HCT116 (cell line): ENCODE measurements at regions not wholly inside any gene's neighbourhood (a gene's known extent, or its start where the extent isn't known, plus 50 kb on each side); places are given as distances from the start of the nearest gene placed in this dataset.

Source experiments
- ATAC-seq: fragments of 200-7000 bp; cut with Tn5 transposase; 2 replicates; pipeline ENCODE4 v1.9.1; 2020; ENCODE audit warnings: mild to moderate bottlenecking, moderate library complexity
- BruUV-seq: library from RNA; stranded (reverse); fragments of 400-500 nt; replicated peaks from 2 replicates; lab custom pipeline; 2021; lab: Mats Ljungman, UMichigan
- CTCF ChIA-PET: fragments of 300-600 bp; sonication (Branson Sonifier 250); formaldehyde crosslinking; loops from one replicate; lab custom pipeline; 2021; ENCODE audit warnings: antibody characterized with exemption; lab: Charles Lee
- POLR2A ChIA-PET: fragments of 300-600, 350-600 bp; sonication (Branson Sonifier 250); formaldehyde crosslinking; loops from one replicate; lab custom pipeline; 2021; ENCODE audit warnings: antibody characterized with exemption; lab: Charles Lee
- RAD21 ChIA-PET, 2 experiments: fragments of 300-600 bp; sonication (Branson Sonifier 250); formaldehyde crosslinking; loops; one replicate each; lab custom pipeline; 2023; ENCODE audit warnings: low total read pairs in 2 of 2; ENCODE audit not compliant: uncharacterized antibody in 2 of 2, unreplicated experiment in 2 of 2, low non-redundant PET in 1 of 2; lab: Charles Lee
- DNase-seq: peaks from one replicate; pipeline ENCODE4 v3.0.0-alpha.2; 2010; ENCODE audit warnings: low read depth, low spot score
- H2AFZ ChIP-seq: fragments of 200-600 bp; shearing (Covaris generic), sonication (generic); 2 replicates; pipeline ENCODE4 v1.6.1; 2017; ENCODE audit warnings: low read depth, mixed run types, mixed read lengths, antibody characterized with exemption, low read length; ENCODE audit not compliant: poor library complexity, severe bottlenecking
- H3K27ac ChIP-seq: 2 replicates; pipeline ENCODE4 v1.5.1; 2012; ENCODE audit warnings: low read depth, low read length
- H3K27me3 ChIP-seq: fragments of 200-600 bp; sonication (generic); 2 replicates; pipeline ENCODE4 v1.6.1; 2016; ENCODE audit warnings: mixed run types, low read length, mixed read lengths; ENCODE audit not compliant: insufficient read depth
- H3K36me3 ChIP-seq, 2 experiments: fragments of 200-500 bp in 1 of 2; fragments of 200-600 bp in 1 of 2; sonication (Bioruptor generic) in 1 of 2; sonication (generic) in 1 of 2; 2 replicates each; pipeline versions ENCODE4 v1.5.1 to v1.6.1; 2014 to 2016; ENCODE audit warnings: low read length in 2 of 2, inconsistent platforms in 1 of 2, mixed read lengths in 1 of 2, mixed run types in 1 of 2; ENCODE audit not compliant: insufficient read depth in 2 of 2, control insufficient read depth in 1 of 2
- H3K4me1 ChIP-seq, 2 experiments: fragments of 200-600 bp in 1 of 2; sonication (generic) in 1 of 2; 2 replicates each; pipeline versions ENCODE4 v1.5.1 to v1.6.1; 2012 to 2017; ENCODE audit warnings: low read length in 2 of 2, inconsistent platforms in 1 of 2, mild to moderate bottlenecking in 1 of 2, mixed read lengths in 1 of 2, mixed run types in 1 of 2, moderate library complexity in 1 of 2; ENCODE audit not compliant: insufficient read depth in 2 of 2, control insufficient read depth in 1 of 2
- H3K4me2 ChIP-seq: fragments of 200-600 bp; sonication (generic); 2 replicates; pipeline ENCODE4 v1.6.1; 2017; ENCODE audit warnings: mixed run types, low read length, mixed read lengths
- H3K4me3 ChIP-seq, 2 experiments: fragments of 200-600 bp in 1 of 2; sonication (generic) in 1 of 2; replicated peaks in 1 of 2; 2 replicates each; pipeline ENCODE4 v1.5.1; 2011 to 2016; ENCODE audit warnings: low read length in 2 of 2, control low read depth in 1 of 2, low read depth in 1 of 2, mild to moderate bottlenecking in 1 of 2, mixed read lengths in 1 of 2, mixed run types in 1 of 2
- H3K79me2 ChIP-seq: fragments of 200-600 bp; sonication (generic); 2 replicates; pipeline ENCODE4 v1.6.1; 2017; ENCODE audit warnings: mild to moderate bottlenecking, mixed run types, low read length, moderate library complexity, mixed read lengths; ENCODE audit not compliant: insufficient read depth
- H3K9ac ChIP-seq: fragments of 200-600 bp; sonication (generic); 2 replicates; pipeline ENCODE4 v1.6.1; 2016; ENCODE audit warnings: low read length, mixed read lengths
- H3K9me2 ChIP-seq: fragments of 200-600 bp; sonication (generic), shearing (Covaris generic); 2 replicates; pipeline ENCODE4 v1.6.1; 2017; ENCODE audit warnings: mixed run types, mild to moderate bottlenecking, moderate library complexity; ENCODE audit not compliant: insufficient read depth
- H3K9me3 ChIP-seq, 2 experiments: fragments of 200-500 bp in 1 of 2; fragments of 200-600 bp in 1 of 2; sonication (Bioruptor generic) in 1 of 2; sonication (generic) in 1 of 2; 2 replicates each; pipeline ENCODE4 v1.6.1; 2014 to 2017; ENCODE audit warnings: low read length in 2 of 2, mixed read lengths in 2 of 2, inconsistent platforms in 1 of 2, low read depth in 1 of 2, mild to moderate bottlenecking in 1 of 2, mixed run types in 1 of 2, moderate library complexity in 1 of 2; ENCODE audit not compliant: control insufficient read depth in 1 of 2, insufficient read depth in 1 of 2
- H4K20me1 ChIP-seq: fragments of 200-600 bp; sonication (generic), shearing (Covaris generic); 2 replicates; pipeline ENCODE4 v1.6.1; 2017; ENCODE audit warnings: mixed run types, mild to moderate bottlenecking, moderate library complexity; ENCODE audit not compliant: insufficient read depth
- ELF1 ChIP-seq: IDR thresholded peaks from 2 replicates; pipeline ENCODE4 v1.6.1; 2012; ENCODE audit warnings: low read depth, borderline replicate concordance
- EZH2 ChIP-seq: fragments of 200-600 bp; sonication (generic); IDR thresholded peaks from 2 replicates; pipeline ENCODE4 v1.6.1; 2017; ENCODE audit warnings: antibody characterized with exemption, mixed run types
- FOSL1 ChIP-seq: IDR thresholded peaks from 2 replicates; pipeline ENCODE4 v1.6.1; 2012; ENCODE audit warnings: low read depth
- JUND ChIP-seq: IDR thresholded peaks from 2 replicates; pipeline ENCODE4 v1.6.1; 2012
- POLR2A ChIP-seq: IDR thresholded peaks from 2 replicates; pipeline ENCODE4 v1.7.0; 2011; ENCODE audit warnings: borderline replicate concordance; ENCODE audit not compliant: insufficient read depth, insufficient read length; ENCODE audit errors: extremely low read depth
- SIN3A ChIP-seq: IDR thresholded peaks from 2 replicates; pipeline ENCODE4 v1.6.1; 2012; ENCODE audit warnings: low read depth
- SP1 ChIP-seq: IDR thresholded peaks from 2 replicates; pipeline ENCODE4 v1.6.1; 2012; ENCODE audit warnings: low read depth
- SRF ChIP-seq: IDR thresholded peaks from 2 replicates; pipeline ENCODE4 v1.6.1; 2012; ENCODE audit warnings: low read depth
- TCF7L2 ChIP-seq: IDR thresholded peaks from 2 replicates; pipeline ENCODE4 v1.7.0; 2011; ENCODE audit warnings: borderline replicate concordance, inconsistent platforms; ENCODE audit not compliant: insufficient read depth, insufficient read length; ENCODE audit errors: extremely low read depth
- ZNF274 ChIP-seq: fragments of 200-500 bp; sonication (Bioruptor generic); IDR thresholded peaks from 2 replicates; pipeline ENCODE4 v1.6.1; 2014; ENCODE audit warnings: mild to moderate bottlenecking, low read depth, low read length, inconsistent platforms
- intact Hi-C: fragments of 100-400 bp; cut with micrococcal nuclease; formaldehyde crosslinking; loops from 2 replicates; pipeline ENCODE4 v1.10.0; 2022
- TF ChIP-seq, protein P1 (sequence below): IDR thresholded peaks from 2 replicates; pipeline ENCODE4 v1.6.1; 2012
- TF ChIP-seq, protein P2 (sequence below): IDR thresholded peaks from 2 replicates; pipeline ENCODE4 v1.6.1; 2012; ENCODE audit warnings: low read depth
- TF ChIP-seq, protein P3 (sequence below): IDR thresholded peaks from 2 replicates; pipeline ENCODE4 v1.6.1; 2012

DNA sequence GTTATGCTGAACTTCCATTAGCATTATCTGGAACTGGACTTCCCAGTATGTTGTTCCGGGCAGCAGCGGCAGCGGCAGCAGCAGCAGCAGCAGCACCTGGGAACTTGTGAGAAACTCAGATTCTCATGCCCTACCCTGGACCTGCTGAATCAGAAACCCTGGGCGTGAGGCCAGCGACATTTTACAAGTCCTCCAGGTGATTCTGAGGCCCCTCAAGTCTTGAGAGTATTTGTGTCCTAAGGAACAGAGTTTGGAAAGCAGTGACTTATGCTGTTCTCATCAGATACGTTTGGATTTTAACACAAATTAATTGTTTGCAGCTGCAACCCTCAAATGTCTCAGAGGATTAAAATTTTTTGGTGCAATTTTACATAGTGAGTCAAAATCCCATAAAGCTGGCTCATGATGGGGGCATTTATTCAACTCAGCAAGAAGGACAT, 157.2 kb upstream of the KAZN start:
- Histone ChIP-seq H3K9ac (no peak overlapping the region), H3K27me3 (peaks cover 20% of the 10 kb centered on the region; the same call in 1 of the 2 replicates), H3K4me3 (no peak overlapping the region), H4K20me1 (no peaks in the 10 kb centered on the region), H3K36me3 (no peaks in the 10 kb centered on the region), H3K79me2 (no peaks in the 10 kb centered on the region), H3K4me1 (no peaks in the 10 kb centered on the region), H3K27ac (no peak overlapping the region), H3K9me2 (no peaks in the 10 kb centered on the region), H3K9me3 (no peaks in the 10 kb centered on the region), H3K4me2 (no peak overlapping the region), H2AFZ (no peak overlapping the region)
- ChIA-PET POLR2A (no interaction called here), CTCF (no interaction called here), RAD21 (no interaction called here)
- no peak for ATAC-seq
- intact Hi-C loops: no loop called here
- no peak for DNase-seq
- no TSS peak for BruUV-seq
- no peak for TF ChIP-seq ZNF274
- TF ChIP-seq, protein P1, sequence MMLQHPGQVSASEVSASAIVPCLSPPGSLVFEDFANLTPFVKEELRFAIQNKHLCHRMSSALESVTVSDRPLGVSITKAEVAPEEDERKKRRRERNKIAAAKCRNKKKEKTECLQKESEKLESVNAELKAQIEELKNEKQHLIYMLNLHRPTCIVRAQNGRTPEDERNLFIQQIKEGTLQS: no peak
- no peak for TF ChIP-seq SRF
- no peak for TF ChIP-seq FOSL1
- no peak for TF ChIP-seq POLR2A
- TF ChIP-seq ELF1: no peak
- no peak for TF ChIP-seq EZH2
- TF ChIP-seq, protein P2, sequence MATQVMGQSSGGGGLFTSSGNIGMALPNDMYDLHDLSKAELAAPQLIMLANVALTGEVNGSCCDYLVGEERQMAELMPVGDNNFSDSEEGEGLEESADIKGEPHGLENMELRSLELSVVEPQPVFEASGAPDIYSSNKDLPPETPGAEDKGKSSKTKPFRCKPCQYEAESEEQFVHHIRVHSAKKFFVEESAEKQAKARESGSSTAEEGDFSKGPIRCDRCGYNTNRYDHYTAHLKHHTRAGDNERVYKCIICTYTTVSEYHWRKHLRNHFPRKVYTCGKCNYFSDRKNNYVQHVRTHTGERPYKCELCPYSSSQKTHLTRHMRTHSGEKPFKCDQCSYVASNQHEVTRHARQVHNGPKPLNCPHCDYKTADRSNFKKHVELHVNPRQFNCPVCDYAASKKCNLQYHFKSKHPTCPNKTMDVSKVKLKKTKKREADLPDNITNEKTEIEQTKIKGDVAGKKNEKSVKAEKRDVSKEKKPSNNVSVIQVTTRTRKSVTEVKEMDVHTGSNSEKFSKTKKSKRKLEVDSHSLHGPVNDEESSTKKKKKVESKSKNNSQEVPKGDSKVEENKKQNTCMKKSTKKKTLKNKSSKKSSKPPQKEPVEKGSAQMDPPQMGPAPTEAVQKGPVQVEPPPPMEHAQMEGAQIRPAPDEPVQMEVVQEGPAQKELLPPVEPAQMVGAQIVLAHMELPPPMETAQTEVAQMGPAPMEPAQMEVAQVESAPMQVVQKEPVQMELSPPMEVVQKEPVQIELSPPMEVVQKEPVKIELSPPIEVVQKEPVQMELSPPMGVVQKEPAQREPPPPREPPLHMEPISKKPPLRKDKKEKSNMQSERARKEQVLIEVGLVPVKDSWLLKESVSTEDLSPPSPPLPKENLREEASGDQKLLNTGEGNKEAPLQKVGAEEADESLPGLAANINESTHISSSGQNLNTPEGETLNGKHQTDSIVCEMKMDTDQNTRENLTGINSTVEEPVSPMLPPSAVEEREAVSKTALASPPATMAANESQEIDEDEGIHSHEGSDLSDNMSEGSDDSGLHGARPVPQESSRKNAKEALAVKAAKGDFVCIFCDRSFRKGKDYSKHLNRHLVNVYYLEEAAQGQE: no peak
- no peak for TF ChIP-seq SP1
- TF ChIP-seq TCF7L2: no peak
- TF ChIP-seq JUND: no peak
- TF ChIP-seq SIN3A: no peak
- TF ChIP-seq, protein P3, sequence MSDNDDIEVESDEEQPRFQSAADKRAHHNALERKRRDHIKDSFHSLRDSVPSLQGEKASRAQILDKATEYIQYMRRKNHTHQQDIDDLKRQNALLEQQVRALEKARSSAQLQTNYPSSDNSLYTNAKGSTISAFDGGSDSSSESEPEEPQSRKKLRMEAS: no peak
